Trophoblast cell (in vitro differentiated cells and primary cell): ENCODE measurements at regions not wholly inside any gene's neighbourhood (a gene's known extent, or its start where the extent isn't known, plus 50 kb on each side); places are given as distances from the start of the nearest gene placed in this dataset.

ENCODE experiments used
- DNase-seq, 2 donors: peaks; one replicate each; pipeline ENCODE4 v3.0.0-alpha.2; 2016
- H2AFZ ChIP-seq: 2 replicates; pipeline ENCODE4 v1.6.1; 2013; ENCODE audit warnings: low read length, moderate library complexity, mild to moderate bottlenecking; ENCODE audit not compliant: insufficient read depth, poor library complexity
- H2AK5ac ChIP-seq: 2 replicates; pipeline ENCODE4 v1.6.1; 2013; ENCODE audit warnings: mild to moderate bottlenecking, low read length
- H2BK120ac ChIP-seq: 2 replicates; pipeline ENCODE4 v1.6.1; 2013; ENCODE audit warnings: low read length, mild to moderate bottlenecking, moderate library complexity; ENCODE audit not compliant: insufficient read depth, poor library complexity
- H2BK12ac ChIP-seq: 2 replicates; pipeline ENCODE4 v1.6.1; 2013; ENCODE audit warnings: mild to moderate bottlenecking, low read length, moderate library complexity
- H2BK5ac ChIP-seq: 2 replicates; pipeline ENCODE4 v1.6.1; 2013; ENCODE audit warnings: low read length, low read depth, moderate library complexity, mild to moderate bottlenecking; ENCODE audit not compliant: poor library complexity
- H3K14ac ChIP-seq: 2 replicates; pipeline ENCODE4 v1.6.1; 2013; ENCODE audit warnings: mild to moderate bottlenecking, low read length
- H3K18ac ChIP-seq: 2 replicates; pipeline ENCODE4 v1.6.1; 2013; ENCODE audit warnings: mild to moderate bottlenecking, low read length
- H3K23ac ChIP-seq: 2 replicates; pipeline ENCODE4 v1.6.1; 2013; ENCODE audit warnings: low read length
- H3K27ac ChIP-seq: 2 replicates; pipeline ENCODE4 v1.5.1; 2013; ENCODE audit warnings: low read depth, mild to moderate bottlenecking, inconsistent platforms, low read length, moderate library complexity
- H3K27me3 ChIP-seq: 2 replicates; pipeline ENCODE4 v1.6.1; 2013; ENCODE audit warnings: inconsistent platforms, mild to moderate bottlenecking, low read length, moderate library complexity; ENCODE audit not compliant: insufficient read depth
- H3K36me3 ChIP-seq, 2 experiments: 1 replicate in 1 of 2; 2 replicates in 1 of 2; pipeline ENCODE4 v1.6.1; 2013; ENCODE audit warnings: low read length in 2 of 2, mild to moderate bottlenecking in 2 of 2, moderate library complexity in 1 of 2; ENCODE audit not compliant: insufficient read depth in 2 of 2, control insufficient read depth in 1 of 2
- H3K4ac ChIP-seq: 2 replicates; pipeline ENCODE4 v1.6.1; 2013; ENCODE audit warnings: low read depth, mild to moderate bottlenecking, low read length, moderate library complexity
- H3K4me1 ChIP-seq, 2 experiments: 1 replicate in 1 of 2; 2 replicates in 1 of 2; pipeline ENCODE4 v1.6.1; 2013; ENCODE audit warnings: low read length in 2 of 2, mild to moderate bottlenecking in 2 of 2, moderate library complexity in 1 of 2; ENCODE audit not compliant: insufficient read depth in 2 of 2, control insufficient read depth in 1 of 2
- H3K4me2 ChIP-seq: 2 replicates; pipeline ENCODE4 v1.6.1; 2013; ENCODE audit warnings: inconsistent platforms, mild to moderate bottlenecking, low read length, moderate library complexity
- H3K4me3 ChIP-seq: 2 replicates; pipeline ENCODE4 v1.5.1; 2013; ENCODE audit warnings: mild to moderate bottlenecking, low read depth, low read length, inconsistent platforms
- H3K79me1 ChIP-seq: one replicate; pipeline ENCODE4 v1.6.1; 2013; ENCODE audit warnings: low read length
- H3K79me2 ChIP-seq: 2 replicates; pipeline ENCODE4 v1.6.1; 2013; ENCODE audit warnings: low read length, mild to moderate bottlenecking; ENCODE audit not compliant: control insufficient read depth, insufficient read depth, poor library complexity
- H3K9ac ChIP-seq: 2 replicates; pipeline ENCODE4 v1.6.1; 2013; ENCODE audit warnings: mild to moderate bottlenecking, low read length
- H3K9me3 ChIP-seq: 2 replicates; pipeline ENCODE4 v1.6.1; 2013; ENCODE audit warnings: low read depth, mild to moderate bottlenecking, control low read depth, inconsistent platforms, low read length; ENCODE audit not compliant: insufficient read depth
- H4K12ac ChIP-seq: 2 replicates; pipeline ENCODE4 v1.6.1; 2013; ENCODE audit warnings: low read depth, mild to moderate bottlenecking, low read length, moderate library complexity
- H4K8ac ChIP-seq: 2 replicates; pipeline ENCODE4 v1.6.1; 2013; ENCODE audit warnings: low read depth, mild to moderate bottlenecking, low read length, moderate library complexity
- H4K91ac ChIP-seq: one replicate; pipeline ENCODE4 v1.6.1; 2013; ENCODE audit warnings: low read depth, mild to moderate bottlenecking, low read length, moderate library complexity
- WGBS: extraction: QIAGEN DNeasy Blood & Tissue Kit; methylation state at CpG from one replicate; pipeline ENCODE4 v1.1.7; 2013; ENCODE audit warnings: missing lambda C conversion rate; ENCODE audit not compliant: insufficient read length, insufficient coverage; ENCODE audit errors: extremely low coverage; 5-methylcytosine and 5-hydroxymethylcytosine counted together

DNA sequence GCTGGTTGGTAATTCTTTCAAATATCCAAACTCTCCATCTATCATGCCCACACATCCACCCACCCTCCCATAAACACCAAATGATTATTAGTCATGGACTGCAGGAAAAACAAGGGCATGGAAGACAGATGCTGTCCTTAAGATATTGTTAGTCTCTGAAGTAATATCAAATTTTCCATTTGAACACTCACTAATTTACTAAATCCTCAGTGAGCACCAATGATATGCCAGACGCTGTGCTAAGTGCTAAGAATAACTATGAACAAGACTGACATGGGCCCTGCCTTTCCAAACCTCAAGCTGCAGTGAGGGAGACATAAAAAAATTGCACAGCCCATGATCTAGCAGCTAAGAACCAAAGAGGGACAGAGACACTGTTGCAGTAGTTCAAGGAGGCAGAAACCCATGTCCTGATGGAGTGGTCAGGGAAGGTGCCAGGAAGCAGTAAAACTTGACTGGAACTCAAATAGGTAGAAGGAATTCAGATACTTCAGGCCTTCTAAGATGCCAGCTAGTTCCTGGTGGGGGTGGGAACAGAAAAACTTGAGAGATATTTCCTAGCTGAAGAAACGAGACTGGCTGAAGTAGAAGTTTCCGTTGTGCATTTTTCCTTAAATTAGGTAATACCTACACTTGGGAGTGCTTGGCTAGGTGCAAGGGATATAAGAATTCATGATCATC lies 182.1 kb downstream of the OSR1 start:
- H3K14ac ChIP-seq = no peak overlapping the region
- no peak overlapping the region for H3K23ac ChIP-seq
- no peak overlapping the region for H2BK120ac ChIP-seq
- H3K79me2 ChIP-seq = no peaks in the 10 kb centered on the region
- H4K12ac ChIP-seq = no peak overlapping the region
- no peak overlapping the region for H3K4ac ChIP-seq
- no peak overlapping the region for H3K9ac ChIP-seq
- H3K36me3 ChIP-seq = no peaks in the 10 kb centered on the region
- no peaks in the 10 kb centered on the region for H3K79me1 ChIP-seq
- H3K4me1 ChIP-seq = peaks cover 6 to 7% of the 10 kb centered on the region in 2 experiments
- no peak overlapping the region for H3K18ac ChIP-seq
- WGBS = no CpG with 5 or more reads among the region's 3 CpGs
- H2BK5ac ChIP-seq = no peak overlapping the region
- no peak overlapping the region for H4K91ac ChIP-seq
- H3K27me3 ChIP-seq = no peaks in the 10 kb centered on the region
- DNase-seq = peak in 1 of 2 donors; percentile 58
- no peak overlapping the region for H2BK12ac ChIP-seq
- no peaks in the 10 kb centered on the region for H3K9me3 ChIP-seq
- H3K27ac ChIP-seq = no peak overlapping the region
- H3K4me2 ChIP-seq = no peak overlapping the region
- H3K4me3 ChIP-seq = no peak overlapping the region
- H4K8ac ChIP-seq = no peak overlapping the region
- H2AK5ac ChIP-seq = no peak overlapping the region
- H2AFZ ChIP-seq = no peak overlapping the region

DNA sequence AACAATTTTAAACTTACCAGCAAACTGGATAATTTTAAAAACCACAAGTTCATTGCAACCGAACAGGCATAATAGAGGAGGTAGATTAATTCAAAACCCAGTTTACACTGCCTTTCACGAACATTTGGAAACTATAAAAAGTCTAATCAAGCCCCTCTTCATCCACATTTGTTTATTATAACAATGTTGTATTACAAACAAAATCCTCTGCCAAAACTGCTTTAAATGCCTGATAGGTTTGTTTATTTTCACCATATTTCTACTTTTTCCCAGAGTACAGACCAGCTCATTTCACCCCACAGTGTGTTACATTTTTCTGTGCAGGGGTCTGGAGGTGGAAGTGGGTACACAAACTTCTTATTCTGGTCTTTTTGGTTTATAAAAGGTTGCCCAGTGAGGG lies 184.2 kb downstream of the OSR1 start:
- Histone ChIP-seq H3K4ac (no peak overlapping the region), H4K8ac (no peak overlapping the region), H2BK12ac (no peak overlapping the region), H3K4me1 (peaks cover 6 to 7% of the 10 kb centered on the region in 2 experiments), H4K12ac (no peak overlapping the region), H2AK5ac (no peak overlapping the region), H2AFZ (no peak overlapping the region), H2BK120ac (no peak overlapping the region), H3K23ac (no peak overlapping the region), H3K36me3 (no peaks in the 10 kb centered on the region), H3K27me3 (no peaks in the 10 kb centered on the region), H3K9me3 (peaks cover 2% of the 10 kb centered on the region), H2BK5ac (no peak overlapping the region), H3K79me1 (no peaks in the 10 kb centered on the region), H3K14ac (no peak overlapping the region), H3K4me3 (no peak overlapping the region), H3K27ac (no peak overlapping the region), H3K4me2 (no peak overlapping the region), H3K79me2 (no peaks in the 10 kb centered on the region), H3K9ac (no peak overlapping the region), H3K18ac (no peak overlapping the region), H4K91ac (no peak overlapping the region)
- WGBS = no CpG with 5 or more reads among the region's 2 CpGs
- no peak for DNase-seq

DNA sequence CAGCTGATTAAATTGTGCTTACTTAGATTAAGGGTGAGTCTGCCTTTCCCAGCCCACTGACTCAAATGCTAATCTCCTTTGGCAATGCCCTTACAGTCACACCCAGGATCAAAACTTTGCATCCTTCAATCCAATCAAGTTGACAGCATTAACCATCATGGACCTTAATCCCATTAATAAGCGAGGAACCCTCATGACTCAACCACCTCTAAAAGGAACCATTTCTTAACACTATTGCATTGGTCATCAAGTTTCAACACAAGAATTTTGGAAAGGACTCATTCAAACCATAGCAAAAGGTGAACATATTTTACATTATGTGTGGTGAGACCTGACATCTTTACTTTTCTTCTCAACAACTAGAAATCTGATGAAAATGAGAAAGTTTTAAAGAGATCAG lies 187.0 kb downstream of the OSR1 start:
- H4K8ac ChIP-seq = no peak overlapping the region

DNA sequence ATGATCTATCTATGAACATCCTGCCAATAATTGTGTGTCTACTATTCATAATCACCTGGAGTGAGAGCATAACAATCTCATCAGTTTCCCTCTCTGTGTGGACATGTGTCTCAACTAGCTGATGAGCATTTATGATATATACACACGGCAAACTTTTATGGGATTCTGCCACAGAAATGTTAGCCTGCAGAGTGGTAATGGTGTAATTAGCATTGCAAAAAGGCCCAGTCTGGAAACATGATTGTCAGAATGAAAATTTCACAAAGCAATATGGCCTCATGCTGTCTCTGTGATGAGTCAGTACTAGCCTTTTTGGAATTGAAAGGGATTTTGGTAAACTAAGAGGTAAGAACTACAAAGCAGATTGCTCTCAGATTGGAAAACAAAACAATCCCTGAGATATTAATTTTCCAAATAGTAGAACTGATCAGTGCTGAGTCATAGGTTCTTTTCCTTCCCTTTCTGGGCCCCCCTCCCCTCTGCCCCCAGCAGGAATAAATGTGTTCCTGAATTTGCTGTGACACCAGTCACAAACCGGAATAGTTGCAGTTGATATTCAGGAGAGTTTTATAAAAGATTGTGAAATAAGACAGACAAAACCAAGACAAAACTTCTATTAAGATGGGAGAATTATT lies 189.2 kb downstream of the OSR1 start:
- H2AFZ ChIP-seq = no peak overlapping the region
- H2BK5ac ChIP-seq = no peak overlapping the region
- H3K14ac ChIP-seq = no peak overlapping the region
- no peak for DNase-seq
- H3K27me3 ChIP-seq = no peaks in the 10 kb centered on the region
- H4K12ac ChIP-seq = no peak overlapping the region
- peaks cover 2% of the 10 kb centered on the region for H3K9me3 ChIP-seq
- H2BK12ac ChIP-seq = no peak overlapping the region
- H4K91ac ChIP-seq = no peak overlapping the region
- no peaks in the 10 kb centered on the region for H3K36me3 ChIP-seq
- no peak overlapping the region for H3K9ac ChIP-seq
- no peak overlapping the region for H3K18ac ChIP-seq
- no peak overlapping the region for H3K27ac ChIP-seq
- H3K4me1 ChIP-seq = no peaks in the 10 kb centered on the region
- H3K4me2 ChIP-seq = no peak overlapping the region
- H3K4me3 ChIP-seq = no peak overlapping the region
- H3K4ac ChIP-seq = no peak overlapping the region
- WGBS = no CpG with 5 or more reads among the region's 2 CpGs
- H2BK120ac ChIP-seq = no peak overlapping the region
- no peaks in the 10 kb centered on the region for H3K79me2 ChIP-seq
- no peaks in the 10 kb centered on the region for H3K79me1 ChIP-seq
- H3K23ac ChIP-seq = no peak overlapping the region
- no peak overlapping the region for H2AK5ac ChIP-seq
- no peak overlapping the region for H4K8ac ChIP-seq

More for the DNA sequence above, 187.0 kb downstream of the OSR1 start:
- no peak overlapping the region for H4K12ac ChIP-seq
- no peak overlapping the region for H3K9ac ChIP-seq
- DNase-seq = no peak
- no peaks in the 10 kb centered on the region for H3K79me1 ChIP-seq
- H3K9me3 ChIP-seq = peaks cover 2% of the 10 kb centered on the region
- WGBS = no CpG with 5 or more reads among the region's 1 CpG
- H2AK5ac ChIP-seq = no peak overlapping the region
- no peak overlapping the region for H4K91ac ChIP-seq
- H3K27ac ChIP-seq = no peak overlapping the region
- H2AFZ ChIP-seq = no peak overlapping the region
- H3K79me2 ChIP-seq = no peaks in the 10 kb centered on the region
- H3K18ac ChIP-seq = no peak overlapping the region
- H2BK5ac ChIP-seq = no peak overlapping the region
- no peak overlapping the region for H2BK12ac ChIP-seq
- H3K14ac ChIP-seq = no peak overlapping the region
- H2BK120ac ChIP-seq = no peak overlapping the region
- H3K36me3 ChIP-seq = no peaks in the 10 kb centered on the region
- no peak overlapping the region for H3K4me3 ChIP-seq
- H3K4me2 ChIP-seq = no peak overlapping the region
- no peaks in the 10 kb centered on the region for H3K27me3 ChIP-seq
- no peak overlapping the region for H3K23ac ChIP-seq
- H3K4ac ChIP-seq = no peak overlapping the region
- no peaks in the 10 kb centered on the region for H3K4me1 ChIP-seq
